ENCODE measurements at regions not wholly inside any gene's neighbourhood (a gene's known extent, or its start where the extent isn't known, plus 50 kb on each side); places are given as distances from the start of the nearest gene placed in this dataset.

- TF ChIP-seq REST (IDR thresholded peaks at IDR 0.05; ENCODE audit: borderline replicate concordance) = no peak
- TF ChIP-seq CTCF (IDR thresholded peaks at IDR 0.05; ENCODE audit: poor library complexity, severe bottlenecking) = no peak
- no peak for TF ChIP-seq EZH2 (IDR thresholded peaks at IDR 0.05; ENCODE audit: borderline replicate concordance, insufficient read depth, low read length, poor library complexity, severe bottlenecking)
- no peak for TF ChIP-seq RAD21 (conservative IDR thresholded peaks at IDR 0.05)
- no peak for TF ChIP-seq EP300 (conservative IDR thresholded peaks at IDR 0.05; ENCODE audit: poor library complexity, severe bottlenecking)
- no peak for TF ChIP-seq POLR2AphosphoS5 (IDR thresholded peaks at IDR 0.05)
Observed at GRCh38 chr3:107989661-107990060, 101.2 kb downstream of the CD47 start.
